GM18870 (cell line): ENCODE measurements at regions not wholly inside any gene's neighbourhood (a gene's known extent, or its start where the extent isn't known, plus 50 kb on each side); places are given as distances from the start of the nearest gene placed in this dataset.

Experiments
- ATAC-seq: cut with Tn5 transposase; IDR thresholded peaks from one replicate; pipeline ENCODE4 v1.9.1; 2021; ENCODE audit warnings: moderate library complexity; ENCODE audit not compliant: unreplicated experiment

GRCh38 chr6:105795913-105796517 lies 290.1 kb upstream of the PRDM1 start:
- no peak for ATAC-seq

- no peak for ATAC-seq
Observed at GRCh38 chr6:105795366-105795765, 290.8 kb upstream of the PRDM1 start.

GRCh38 chr6:105794870-105795269 lies 291.3 kb upstream of the PRDM1 start:
- no peak for ATAC-seq

- no peak for ATAC-seq
Observed at GRCh38 chr6:105794239-105794638, 291.9 kb upstream of the PRDM1 start.

GRCh38 chr6:105793130-105793529 lies 293.0 kb upstream of the PRDM1 start:
- no peak for ATAC-seq

- peak; percentile 42 for ATAC-seq
Observed at GRCh38 chr6:105791583-105792318, 294.4 kb upstream of the PRDM1 start.

- ATAC-seq: peak; percentile 2
Observed at GRCh38 chr6:105791179-105791578, 295.0 kb upstream of the PRDM1 start.

GRCh38 chr6:105790635-105791034 lies 295.5 kb upstream of the PRDM1 start:
- ATAC-seq: no peak

DNA sequence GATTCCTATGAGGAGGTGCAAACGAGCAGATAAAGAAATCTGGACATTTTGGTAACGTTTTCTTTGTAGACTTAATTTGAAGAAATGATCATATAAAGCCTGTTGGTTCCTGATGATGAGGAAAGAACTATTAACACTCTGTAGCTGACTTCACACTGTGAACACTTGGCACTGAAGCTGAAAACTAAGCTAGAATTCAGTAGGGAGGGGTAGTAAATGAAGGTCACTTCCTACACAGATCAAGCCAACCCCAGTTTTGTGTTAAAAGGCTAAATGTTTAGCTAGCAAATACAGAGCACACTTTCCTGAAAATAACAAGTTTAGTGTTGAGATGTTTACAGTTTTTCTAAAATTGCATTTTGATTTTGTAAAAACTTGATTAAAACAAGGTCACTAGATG lies 296.2 kb upstream of the PRDM1 start:
- ATAC-seq: no peak

GRCh38 chr6:105787747-105788146 lies 298.4 kb upstream of the PRDM1 start:
- ATAC-seq: no peak

GRCh38 chr6:105786890-105787655 lies 299.1 kb upstream of the PRDM1 start:
- ATAC-seq: peak; percentile 50

DNA sequence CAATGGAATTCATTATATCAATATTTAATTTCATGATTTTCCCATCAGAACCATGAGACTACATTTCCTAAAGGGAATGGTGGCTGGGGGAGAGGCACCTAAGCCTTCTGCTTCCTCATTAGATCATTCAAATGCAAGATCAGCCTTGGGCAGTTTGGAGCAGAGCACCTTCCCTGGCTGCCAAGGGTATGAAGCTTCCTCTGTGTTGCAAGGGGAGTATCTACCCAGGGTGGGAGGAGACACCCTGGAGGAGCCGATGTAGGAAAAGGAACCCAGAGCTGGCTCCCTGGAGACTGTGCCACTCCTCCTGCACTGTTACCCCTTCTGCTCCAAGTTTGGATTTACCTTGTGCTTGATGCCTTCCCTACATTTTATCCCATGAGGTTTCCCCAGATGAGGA lies 299.7 kb upstream of the PRDM1 start:
- no peak for ATAC-seq

- no peak for ATAC-seq
Observed at GRCh38 chr6:105785066-105785811, 300.9 kb upstream of the PRDM1 start.

- ATAC-seq: no peak
Observed at GRCh38 chr6:105784179-105784578, 302.0 kb upstream of the PRDM1 start.

GRCh38 chr6:105783333-105783935 lies 302.7 kb upstream of the PRDM1 start:
- no peak for ATAC-seq

DNA sequence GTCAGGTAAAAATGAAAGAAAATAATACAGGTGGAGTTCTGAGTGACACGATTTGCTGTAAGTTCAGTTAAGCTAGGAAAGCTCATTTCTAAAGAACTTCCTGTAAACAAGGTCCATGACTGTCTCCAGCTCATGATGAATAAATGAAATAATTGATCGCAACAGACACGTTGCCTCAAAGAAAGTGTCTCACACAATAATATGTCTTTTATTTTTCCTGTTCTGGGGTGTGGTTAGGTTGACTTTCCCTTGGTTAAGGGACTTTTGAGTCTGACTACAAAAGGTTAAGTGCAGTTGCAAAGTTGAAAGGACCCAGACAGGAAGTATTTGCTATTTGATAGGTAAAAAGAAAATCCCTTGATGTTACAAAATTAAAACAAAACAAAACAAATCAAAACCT lies 304.2 kb upstream of the PRDM1 start:
- ATAC-seq: no peak

DNA sequence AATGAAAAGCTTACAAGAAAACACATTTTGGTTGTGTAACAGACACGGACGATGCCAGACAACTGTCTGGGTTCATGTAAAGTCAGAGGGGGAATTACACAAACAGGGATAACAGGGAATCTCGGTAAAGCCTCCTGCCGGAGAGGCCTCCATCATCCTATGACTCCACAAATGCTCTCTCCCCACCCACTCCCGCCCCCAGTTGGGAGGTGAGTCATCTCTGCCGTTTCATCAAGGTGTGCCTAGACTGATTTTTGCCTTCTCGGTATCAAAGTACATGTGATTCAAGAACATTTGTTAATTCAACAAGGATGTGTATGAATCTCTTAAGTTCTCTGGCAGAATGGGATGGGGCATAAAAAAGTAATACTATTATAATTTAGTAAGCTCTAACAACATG lies 304.9 kb upstream of the PRDM1 start:
- no peak for ATAC-seq

- no peak for ATAC-seq
Observed at GRCh38 chr6:105780146-105780860, 305.8 kb upstream of the PRDM1 start.

- ATAC-seq: no peak
Observed at GRCh38 chr6:105779110-105779509, 307.0 kb upstream of the PRDM1 start.

DNA sequence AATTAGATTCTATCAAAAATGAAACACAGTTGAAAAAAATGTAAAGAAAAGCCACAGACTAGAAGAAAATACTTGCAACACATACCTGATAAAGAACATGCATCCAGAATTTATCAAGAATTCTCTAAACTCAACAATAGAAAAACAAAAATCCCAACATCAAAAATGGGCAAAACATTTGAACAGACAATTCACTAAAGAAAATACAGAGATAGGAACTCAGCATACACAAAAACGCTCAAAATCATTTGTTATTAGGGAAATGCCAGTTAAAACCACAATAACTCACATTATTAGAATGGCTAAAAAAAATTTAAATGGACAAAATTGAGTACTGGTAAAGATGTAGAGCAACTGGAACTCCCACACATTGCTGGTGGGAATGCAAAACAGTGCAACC lies 311.0 kb upstream of the PRDM1 start:
- ATAC-seq: no peak
